Neuron (in vitro differentiated cells): ENCODE measurements at regions not wholly inside any gene's neighbourhood (a gene's known extent, or its start where the extent isn't known, plus 50 kb on each side); places are given as distances from the start of the nearest gene placed in this dataset.

Experiments
- H2AFZ ChIP-seq: one replicate; pipeline ENCODE4 v1.6.1; 2013; ENCODE audit warnings: low read depth, mild to moderate bottlenecking, inconsistent platforms, low read length, moderate library complexity
- H3K27me3 ChIP-seq: one replicate; pipeline ENCODE4 v1.6.1; 2013; ENCODE audit warnings: low read length; ENCODE audit not compliant: insufficient read depth
- H3K36me3 ChIP-seq: one replicate; pipeline ENCODE4 v1.6.1; 2013; ENCODE audit warnings: low read length; ENCODE audit not compliant: insufficient read depth
- H3K4me1 ChIP-seq: one replicate; pipeline ENCODE4 v1.6.1; 2013; ENCODE audit warnings: low read length; ENCODE audit not compliant: insufficient read depth
- H3K4me3 ChIP-seq: 2 replicates; pipeline ENCODE4 v1.5.1; 2013; ENCODE audit warnings: mild to moderate bottlenecking, low read length, moderate library complexity
- H3K9me3 ChIP-seq: one replicate; pipeline ENCODE4 v1.6.1; 2013; ENCODE audit warnings: low read length

DNA sequence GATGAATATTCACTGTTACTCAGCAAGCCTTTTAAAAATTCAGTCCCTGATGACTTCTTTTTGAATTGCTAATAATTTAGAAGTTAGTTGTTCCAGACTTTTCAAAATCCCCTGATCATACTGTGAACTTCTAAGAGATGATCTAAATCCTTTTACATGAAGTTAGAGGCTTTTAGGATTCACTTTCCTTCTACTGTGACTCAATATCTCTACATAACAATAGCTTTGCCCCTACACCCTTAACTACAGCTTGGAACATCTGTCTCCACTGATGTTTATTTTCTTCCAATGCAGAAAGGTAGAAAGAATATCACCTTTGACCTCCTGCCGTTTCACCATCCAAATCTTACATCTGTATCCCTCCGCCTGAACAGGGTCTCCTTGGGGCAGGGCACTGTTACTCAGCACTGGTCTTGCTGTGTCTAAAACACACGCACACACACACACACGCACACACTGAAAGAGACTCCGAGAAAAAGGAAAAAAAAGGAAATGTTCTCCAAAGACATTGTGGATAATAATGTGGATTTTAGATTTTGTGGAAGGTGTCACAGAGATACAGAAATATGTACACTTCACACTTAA, 111.6 kb upstream of the GPRIN3 start:
- Histone ChIP-seq H3K4me3 (no peak overlapping the region), H2AFZ (no peak overlapping the region), H3K36me3 (no peaks in the 10 kb centered on the region), H3K4me1 (no peaks in the 10 kb centered on the region), H3K9me3 (no peaks in the 10 kb centered on the region), H3K27me3 (no peaks in the 10 kb centered on the region)

DNA sequence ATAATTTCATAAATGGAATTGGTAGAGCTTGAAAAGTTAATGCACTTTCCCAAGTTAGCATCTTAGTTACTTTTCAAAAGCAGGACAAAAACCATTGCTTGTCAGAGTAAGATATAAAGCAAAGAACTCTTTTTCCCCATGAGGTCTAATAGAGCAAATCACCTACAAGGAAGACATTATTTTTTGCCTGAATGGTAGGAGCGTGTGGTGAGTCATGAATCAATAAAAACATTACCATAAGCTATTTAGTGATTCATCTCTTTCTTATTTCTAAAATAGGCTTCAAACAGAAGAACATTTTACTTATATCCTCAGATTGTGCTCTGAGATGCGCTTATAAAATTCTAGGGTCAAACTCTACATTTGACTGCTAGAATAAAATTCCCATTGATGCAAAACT, 109.4 kb upstream of the GPRIN3 start:
- Histone ChIP-seq H3K4me3 (no peak overlapping the region), H3K36me3 (no peaks in the 10 kb centered on the region), H3K27me3 (no peaks in the 10 kb centered on the region), H2AFZ (no peak overlapping the region), H3K9me3 (no peaks in the 10 kb centered on the region), H3K4me1 (no peaks in the 10 kb centered on the region)

- no peak overlapping the region for H2AFZ ChIP-seq
- H3K27me3 ChIP-seq: no peaks in the 10 kb centered on the region
- no peaks in the 10 kb centered on the region for H3K9me3 ChIP-seq
- no peak overlapping the region for H3K4me3 ChIP-seq
- no peaks in the 10 kb centered on the region for H3K4me1 ChIP-seq
- H3K36me3 ChIP-seq: no peaks in the 10 kb centered on the region
Observed at GRCh38 chr4:89413518-89413917, 105.9 kb upstream of the GPRIN3 start.

GRCh38 chr4:89411539-89412309, 104.1 kb upstream of the GPRIN3 start:
- Histone ChIP-seq H3K36me3 (no peaks in the 10 kb centered on the region), H3K4me1 (no peaks in the 10 kb centered on the region), H3K4me3 (no peak overlapping the region), H3K9me3 (no peaks in the 10 kb centered on the region), H3K27me3 (no peaks in the 10 kb centered on the region), H2AFZ (no peak overlapping the region)

- no peaks in the 10 kb centered on the region for H3K4me1 ChIP-seq
- no peaks in the 10 kb centered on the region for H3K27me3 ChIP-seq
- no peaks in the 10 kb centered on the region for H3K36me3 ChIP-seq
- H3K9me3 ChIP-seq: no peaks in the 10 kb centered on the region
- no peak overlapping the region for H3K4me3 ChIP-seq
- no peak overlapping the region for H2AFZ ChIP-seq
Observed at GRCh38 chr4:89410687-89411086, 103.1 kb upstream of the GPRIN3 start.

DNA sequence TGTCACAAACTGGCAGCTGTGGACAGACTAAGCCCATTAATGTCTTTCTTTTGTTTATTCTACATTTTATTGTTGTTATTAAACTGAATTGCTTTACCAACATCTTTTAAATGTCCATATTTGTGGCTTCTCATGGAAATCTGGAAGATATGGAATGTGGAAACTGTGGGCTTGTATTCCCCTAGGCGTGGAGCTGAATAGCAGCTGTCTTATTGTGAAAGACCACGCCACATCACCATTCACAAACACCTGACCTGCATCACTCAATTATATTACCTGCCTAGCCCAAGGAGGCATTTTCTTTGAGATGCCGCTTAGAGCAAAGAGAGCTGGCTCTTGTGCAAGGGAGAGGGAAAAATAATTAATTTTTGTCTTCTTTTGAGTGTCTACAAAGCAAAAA, 96.9 kb upstream of the GPRIN3 start:
- no peaks in the 10 kb centered on the region for H3K36me3 ChIP-seq
- peaks cover 4% of the 10 kb centered on the region for H3K4me1 ChIP-seq
- H2AFZ ChIP-seq: no peak overlapping the region
- no peak overlapping the region for H3K4me3 ChIP-seq
- H3K27me3 ChIP-seq: no peaks in the 10 kb centered on the region
- no peaks in the 10 kb centered on the region for H3K9me3 ChIP-seq

GRCh38 chr4:89403826-89404225, 96.2 kb upstream of the GPRIN3 start:
- Histone ChIP-seq H2AFZ (no peak overlapping the region), H3K4me1 (peaks cover 4% of the 10 kb centered on the region)

GRCh38 chr4:89400287-89401035, 92.9 kb upstream of the GPRIN3 start:
- Histone ChIP-seq H3K36me3 (no peaks in the 10 kb centered on the region), H3K9me3 (no peaks in the 10 kb centered on the region), H3K27me3 (no peaks in the 10 kb centered on the region), H3K4me1 (peaks cover 4% of the 10 kb centered on the region), H2AFZ (no peak overlapping the region), H3K4me3 (no peak overlapping the region)

More at GRCh38 chr4:89403826-89404225, 96.2 kb upstream of the GPRIN3 start:
- Histone ChIP-seq H3K36me3 (no peaks in the 10 kb centered on the region), H3K4me3 (no peak overlapping the region), H3K27me3 (no peaks in the 10 kb centered on the region), H3K9me3 (no peaks in the 10 kb centered on the region)

DNA sequence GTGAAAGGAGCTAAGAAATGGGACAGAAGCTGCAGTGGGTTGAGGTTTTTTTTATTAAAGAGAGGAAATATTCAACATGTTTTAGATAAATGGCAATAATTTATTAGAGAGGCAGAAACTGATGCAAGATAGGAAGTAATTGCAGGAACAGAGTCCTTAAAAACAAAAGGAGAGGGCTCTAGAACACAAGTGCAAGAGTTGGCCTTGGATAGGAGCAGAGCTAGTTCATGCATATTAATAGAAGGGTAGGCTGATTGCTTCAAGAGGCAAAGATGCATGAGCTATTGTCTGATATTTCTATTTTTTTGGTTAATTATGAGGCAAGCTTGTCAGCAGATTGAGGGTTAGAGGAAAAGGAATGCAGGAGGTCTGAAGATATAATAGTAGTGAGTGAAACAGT, 91.0 kb upstream of the GPRIN3 start:
- H3K4me3 ChIP-seq: no peak overlapping the region

DNA sequence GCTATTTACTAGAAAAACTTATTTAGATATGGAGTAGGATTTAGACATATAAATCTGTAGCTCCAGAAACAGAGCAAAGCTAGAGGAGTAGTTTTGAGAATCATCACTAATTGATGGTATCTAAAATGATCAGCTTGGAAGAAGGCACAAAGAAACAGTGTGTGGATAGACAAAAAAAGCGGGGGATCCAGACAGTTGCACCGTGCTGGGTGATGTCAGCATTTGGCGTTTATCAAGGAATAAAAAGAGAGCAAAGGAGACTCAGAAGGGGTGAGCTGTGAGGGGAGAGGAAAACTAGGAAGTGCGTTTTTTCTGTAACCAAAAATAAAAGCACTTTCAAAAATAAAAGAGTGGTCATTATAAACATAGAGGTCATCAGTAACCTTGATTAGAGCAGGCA, 90.5 kb upstream of the GPRIN3 start:
- Histone ChIP-seq H3K4me3 (no peak overlapping the region), H3K27me3 (no peaks in the 10 kb centered on the region), H3K9me3 (no peaks in the 10 kb centered on the region), H3K4me1 (no peaks in the 10 kb centered on the region), H2AFZ (no peak overlapping the region), H3K36me3 (no peaks in the 10 kb centered on the region)

More for the DNA sequence above, 91.0 kb upstream of the GPRIN3 start:
- Histone ChIP-seq H3K9me3 (no peaks in the 10 kb centered on the region), H2AFZ (no peak overlapping the region), H3K27me3 (no peaks in the 10 kb centered on the region), H3K4me1 (peaks cover under 1% of the 10 kb centered on the region), H3K36me3 (no peaks in the 10 kb centered on the region)

- no peaks in the 10 kb centered on the region for H3K36me3 ChIP-seq
- no peaks in the 10 kb centered on the region for H3K27me3 ChIP-seq
- no peak overlapping the region for H2AFZ ChIP-seq
- H3K4me3 ChIP-seq: no peak overlapping the region
- H3K9me3 ChIP-seq: no peaks in the 10 kb centered on the region
- no peaks in the 10 kb centered on the region for H3K4me1 ChIP-seq
Observed at GRCh38 chr4:89397441-89397840, 89.8 kb upstream of the GPRIN3 start.

GRCh38 chr4:89382439-89382838, 74.8 kb upstream of the GPRIN3 start:
- Histone ChIP-seq H3K4me1 (peaks cover 5% of the 10 kb centered on the region), H3K9me3 (no peaks in the 10 kb centered on the region), H3K27me3 (no peaks in the 10 kb centered on the region), H3K4me3 (no peak overlapping the region), H2AFZ (no peak overlapping the region), H3K36me3 (no peaks in the 10 kb centered on the region)

- H2AFZ ChIP-seq: no peak overlapping the region
Observed at GRCh38 chr4:89380980-89381379, 73.4 kb upstream of the GPRIN3 start.

More at GRCh38 chr4:89380980-89381379, 73.4 kb upstream of the GPRIN3 start:
- H3K4me1 ChIP-seq: peaks cover 5% of the 10 kb centered on the region
- no peaks in the 10 kb centered on the region for H3K36me3 ChIP-seq
- no peaks in the 10 kb centered on the region for H3K27me3 ChIP-seq
- no peak overlapping the region for H3K4me3 ChIP-seq
- no peaks in the 10 kb centered on the region for H3K9me3 ChIP-seq
